HepG2 (cell line): ENCODE measurements at regions not wholly inside any gene's neighbourhood (a gene's known extent, or its start where the extent isn't known, plus 50 kb on each side); places are given as distances from the start of the nearest gene placed in this dataset.

Source experiments
- ATAC-seq: fragments of 200-7000 bp; cut with Tn5 transposase; 3 replicates; pipeline ENCODE4 v1.9.1; 2020; ENCODE audit warnings: mild to moderate bottlenecking, moderate library complexity
- BruUV-seq: library from RNA; stranded (reverse); fragments of 400-500 nt; replicated peaks from 2 replicates; lab custom pipeline; 2021; lab: Mats Ljungman, UMichigan
- CTCF ChIA-PET: fragments of 300-600 bp; formaldehyde crosslinking; extraction: SDS; loops from one replicate; lab custom pipeline; 2021; ENCODE audit warnings: low total read pairs, inconsistent platforms, low intra/inter-chr PET ratio; lab: Yijun Ruan, JAX
- POLR2A ChIA-PET: fragments of 350-600 bp; sonication (Branson Sonifier 250); formaldehyde crosslinking; loops from one replicate; lab custom pipeline; 2020; ENCODE audit warnings: antibody characterized with exemption, inconsistent platforms; lab: Yijun Ruan, JAX
- DNase-seq: peaks from one replicate; pipeline ENCODE4 v3.0.0-alpha.2; 2015; ENCODE audit warnings: low spot score
- FAIRE-seq: peaks from 3 replicates; lab custom pipeline; 2011; peaks lifted over from hg19 to GRCh38; lab: Jason Lieb, UNC
- H2AFZ ChIP-seq: one replicate; pipeline ENCODE4 v1.6.1; 2011; ENCODE audit warnings: low read length, inconsistent platforms
- H3K27ac ChIP-seq: fragments of 300-600 bp; 3 replicates; pipeline ENCODE4 v1.8.0; 2011; ENCODE audit warnings: mixed run types, mild to moderate bottlenecking, mixed read lengths, low read length, inconsistent platforms; ENCODE audit not compliant: insufficient read depth; ENCODE audit errors: extremely low read length
- H3K27me3 ChIP-seq, 2 experiments: fragments of 200-600 bp in 1 of 2; 2 replicates in 1 of 2; 3 replicates in 1 of 2; pipeline versions ENCODE4 v1.6.0 to v1.8.0; 2011; ENCODE audit warnings: low read length in 2 of 2, mild to moderate bottlenecking in 2 of 2, moderate library complexity in 2 of 2, inconsistent platforms in 1 of 2; ENCODE audit not compliant: insufficient read depth in 2 of 2, control insufficient read depth in 1 of 2
- H3K36me3 ChIP-seq, 2 experiments: fragments of 200-600 bp in 1 of 2; replicated peaks in 1 of 2; 2 replicates in 1 of 2; 3 replicates in 1 of 2; pipeline versions ENCODE4 v1.5.1 to v1.8.0; 2011; ENCODE audit warnings: low read length in 2 of 2, inconsistent platforms in 1 of 2; ENCODE audit not compliant: insufficient read depth in 2 of 2, control insufficient read depth in 1 of 2
- H3K4me1 ChIP-seq: 2 replicates; pipeline ENCODE4 v1.5.1; 2012; ENCODE audit warnings: low read length, inconsistent platforms; ENCODE audit not compliant: insufficient read depth
- H3K4me2 ChIP-seq: 2 replicates; pipeline ENCODE4 v1.6.0; 2011; ENCODE audit warnings: low read depth, low read length, inconsistent platforms
- H3K4me3 ChIP-seq, 3 experiments: fragments of 200-600 bp in 1 of 3; sonication (generic), shearing (Covaris generic) in 1 of 3; replicated peaks in 1 of 3; 2 replicates each; pipeline ENCODE4 v1.5.1; 2011 to 2016; ENCODE audit warnings: low read length in 3 of 3, inconsistent platforms in 2 of 3, low read depth in 2 of 3, mild to moderate bottlenecking in 2 of 3, control low read depth in 1 of 3, mixed read lengths in 1 of 3; ENCODE audit not compliant: insufficient read depth in 1 of 3
- H3K79me2 ChIP-seq: one replicate; pipeline ENCODE4 v1.6.1; 2011; ENCODE audit warnings: low read length, inconsistent platforms; ENCODE audit not compliant: insufficient read depth
- H3K9ac ChIP-seq: 2 replicates; pipeline ENCODE4 v1.6.0; 2011; ENCODE audit warnings: mild to moderate bottlenecking, low read depth, low read length, inconsistent platforms; ENCODE audit not compliant: insufficient read depth
- H3K9me3 ChIP-seq: 2 replicates; pipeline ENCODE4 v1.5.1; 2012; ENCODE audit warnings: mild to moderate bottlenecking, low read length
- H4K20me1 ChIP-seq: 2 replicates; pipeline ENCODE4 v1.6.0; 2011; ENCODE audit warnings: inconsistent platforms, mild to moderate bottlenecking, low read length, moderate library complexity; ENCODE audit not compliant: insufficient read depth
- BRCA1 ChIP-seq: sonication (generic); formaldehyde crosslinking; IDR thresholded peaks from 2 replicates; pipeline ENCODE4 v1.4.0; 2020; ENCODE audit warnings: missing genetic modification reagents
- CEBPG ChIP-seq: IDR thresholded peaks from 2 replicates; pipeline ENCODE4 v1.6.1; 2016
- ELF1 ChIP-seq: sonication (generic); formaldehyde crosslinking; IDR thresholded peaks from 2 replicates; pipeline ENCODE4 v1.4.0; 2020; ENCODE audit warnings: missing genetic modification reagents
- HBP1 ChIP-seq: IDR thresholded peaks from 2 replicates; pipeline ENCODE4 v1.6.1; 2016; ENCODE audit warnings: low read depth, control low read depth
- MED8 ChIP-seq: sonication (generic); formaldehyde crosslinking; IDR thresholded peaks from 2 replicates; pipeline ENCODE4 v1.8.1; 2023; ENCODE audit warnings: mild to moderate bottlenecking, missing genetic modification reagents; ENCODE audit not compliant: insufficient replicate concordance
- SIN3B ChIP-seq: fragments of 150-350 bp; IDR thresholded peaks from 2 replicates; pipeline ENCODE4 v1.6.1; 2014; ENCODE audit warnings: low read length
- SMYD3 ChIP-seq: sonication (generic); formaldehyde crosslinking; IDR thresholded peaks from 2 replicates; pipeline ENCODE4 v1.8.1; 2023; ENCODE audit warnings: mild to moderate bottlenecking, missing genetic modification reagents
- STAT5B ChIP-seq: sonication (generic); formaldehyde crosslinking; IDR thresholded peaks from 2 replicates; pipeline ENCODE4 v1.4.0; 2020; ENCODE audit warnings: missing genetic modification reagents
- THAP8 ChIP-seq: sonication (generic); formaldehyde crosslinking; IDR thresholded peaks from 2 replicates; pipeline ENCODE4 v1.5.1; 2020; ENCODE audit warnings: missing genetic modification reagents, mild to moderate bottlenecking, borderline replicate concordance
- ZNF138 ChIP-seq: sonication (generic); formaldehyde crosslinking; IDR thresholded peaks from 2 replicates; pipeline ENCODE4 v1.5.0; 2020; ENCODE audit warnings: mild to moderate bottlenecking, low read depth, missing genetic modification reagents
- ZNF205 ChIP-seq: IDR thresholded peaks from 2 replicates; pipeline ENCODE4 v1.6.1; 2018; ENCODE audit warnings: missing biosample characterization, missing genetic modification reagents
- ZNF326 ChIP-seq: sonication (generic); formaldehyde crosslinking; IDR thresholded peaks from 2 replicates; pipeline ENCODE4 v1.4.0; 2020; ENCODE audit warnings: missing genetic modification reagents, borderline replicate concordance
- ZNF44 ChIP-seq: sonication (generic); formaldehyde crosslinking; IDR thresholded peaks from 2 replicates; pipeline ENCODE4 v1.5.1; 2020; ENCODE audit warnings: mild to moderate bottlenecking, missing genetic modification reagents
- WGBS: methylation state at CpG from one replicate; pipeline ENCODE4 v1.1.6; 2017; ENCODE audit warnings: low lambda C conversion rate; 5-methylcytosine and 5-hydroxymethylcytosine counted together
- in situ Hi-C: cut with HindIII; loops from 2 replicates; pipeline ENCODE4 v1.10.0; 2017; ENCODE audit warnings: low pct_unique_long_range_greater_than_20kb; ENCODE audit not compliant: extremely low pct_ligation_motif_present
- intact Hi-C: fragments of 100-400 bp; cut with micrococcal nuclease; formaldehyde crosslinking; loops from one replicate; pipeline ENCODE4 v1.10.0; 2022; ENCODE audit not compliant: unreplicated experiment
- TF ChIP-seq, protein P1 (sequence below): sonication (generic); formaldehyde crosslinking; IDR thresholded peaks from 2 replicates; pipeline ENCODE4 v1.8.0; 2022; ENCODE audit warnings: mild to moderate bottlenecking, missing genetic modification reagents, moderate library complexity
- TF ChIP-seq, protein P2 (sequence below): sonication (generic); IDR thresholded peaks from 2 replicates; pipeline ENCODE4 v1.6.1; 2016; ENCODE audit warnings: low read depth, borderline replicate concordance
- TF ChIP-seq, protein P3 (sequence below): sonication (generic); formaldehyde crosslinking; IDR thresholded peaks from 2 replicates; pipeline ENCODE4 v1.4.0; 2020; ENCODE audit warnings: missing genetic modification reagents, borderline replicate concordance

- TF ChIP-seq, protein P1, sequence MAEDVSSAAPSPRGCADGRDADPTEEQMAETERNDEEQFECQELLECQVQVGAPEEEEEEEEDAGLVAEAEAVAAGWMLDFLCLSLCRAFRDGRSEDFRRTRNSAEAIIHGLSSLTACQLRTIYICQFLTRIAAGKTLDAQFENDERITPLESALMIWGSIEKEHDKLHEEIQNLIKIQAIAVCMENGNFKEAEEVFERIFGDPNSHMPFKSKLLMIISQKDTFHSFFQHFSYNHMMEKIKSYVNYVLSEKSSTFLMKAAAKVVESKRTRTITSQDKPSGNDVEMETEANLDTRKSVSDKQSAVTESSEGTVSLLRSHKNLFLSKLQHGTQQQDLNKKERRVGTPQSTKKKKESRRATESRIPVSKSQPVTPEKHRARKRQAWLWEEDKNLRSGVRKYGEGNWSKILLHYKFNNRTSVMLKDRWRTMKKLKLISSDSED (CRISPR knock-in tag): no peak
- no peak for TF ChIP-seq ZNF44 (CRISPR knock-in tag)
- TF ChIP-seq SMYD3 (CRISPR knock-in tag): no peak
- TF ChIP-seq CEBPG (CRISPR knock-in tag): no peak
- no peak for TF ChIP-seq STAT5B (CRISPR knock-in tag)
Observed at GRCh38 chr4:151983854-151984253, 223.0 kb upstream of the GATB start (continued).

DNA sequence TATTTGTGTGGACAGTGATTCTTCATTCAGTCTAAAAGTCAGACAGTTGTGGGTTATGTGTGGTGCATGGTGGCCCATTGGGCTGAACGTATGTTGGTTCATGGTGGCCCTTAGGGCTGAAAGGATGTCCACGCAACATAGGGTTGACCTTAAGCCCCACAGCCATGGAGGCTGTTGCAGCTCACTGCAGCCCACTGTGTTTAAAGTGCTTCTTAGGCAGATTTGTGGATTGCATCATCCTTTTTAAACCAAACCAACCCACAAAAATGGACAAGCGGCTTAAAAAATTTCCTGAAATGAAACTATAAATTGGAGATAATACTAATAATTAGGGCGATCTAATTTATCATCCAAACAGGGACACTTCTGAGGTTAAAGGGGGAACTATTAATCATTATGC is 219.0 kb upstream of the GATB start:
- H3K79me2 ChIP-seq: no peaks in the 10 kb centered on the region
- ChIA-PET POLR2A (no interaction called here), CTCF (no interaction called here)
- H3K9me3 ChIP-seq: peaks cover 19% of the 10 kb centered on the region
- no peak overlapping the region for H3K9ac ChIP-seq
- intact Hi-C loops (no loop called here), in situ Hi-C loops (no loop called here)
- H3K4me2 ChIP-seq: no peak overlapping the region
- no peak for ATAC-seq
- H4K20me1 ChIP-seq: no peaks in the 10 kb centered on the region
- TF ChIP-seq ZNF326 (CRISPR knock-in tag) (no peak), BRCA1 (no peak), SIN3B (no peak), HBP1 (CRISPR knock-in tag) (no peak), ZNF205 (CRISPR knock-in tag) (no peak), ZNF138 (CRISPR knock-in tag) (no peak), ELF1 (CRISPR knock-in tag) (no peak), MED8 (CRISPR knock-in tag) (no peak), THAP8 (CRISPR knock-in tag) (no peak)
- TF ChIP-seq, protein P2, sequence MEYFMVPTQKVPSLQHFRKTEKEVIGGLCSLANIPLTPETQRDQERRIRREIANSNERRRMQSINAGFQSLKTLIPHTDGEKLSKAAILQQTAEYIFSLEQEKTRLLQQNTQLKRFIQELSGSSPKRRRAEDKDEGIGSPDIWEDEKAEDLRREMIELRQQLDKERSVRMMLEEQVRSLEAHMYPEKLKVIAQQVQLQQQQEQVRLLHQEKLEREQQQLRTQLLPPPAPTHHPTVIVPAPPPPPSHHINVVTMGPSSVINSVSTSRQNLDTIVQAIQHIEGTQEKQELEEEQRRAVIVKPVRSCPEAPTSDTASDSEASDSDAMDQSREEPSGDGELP: no peak
- TF ChIP-seq, protein P3, sequence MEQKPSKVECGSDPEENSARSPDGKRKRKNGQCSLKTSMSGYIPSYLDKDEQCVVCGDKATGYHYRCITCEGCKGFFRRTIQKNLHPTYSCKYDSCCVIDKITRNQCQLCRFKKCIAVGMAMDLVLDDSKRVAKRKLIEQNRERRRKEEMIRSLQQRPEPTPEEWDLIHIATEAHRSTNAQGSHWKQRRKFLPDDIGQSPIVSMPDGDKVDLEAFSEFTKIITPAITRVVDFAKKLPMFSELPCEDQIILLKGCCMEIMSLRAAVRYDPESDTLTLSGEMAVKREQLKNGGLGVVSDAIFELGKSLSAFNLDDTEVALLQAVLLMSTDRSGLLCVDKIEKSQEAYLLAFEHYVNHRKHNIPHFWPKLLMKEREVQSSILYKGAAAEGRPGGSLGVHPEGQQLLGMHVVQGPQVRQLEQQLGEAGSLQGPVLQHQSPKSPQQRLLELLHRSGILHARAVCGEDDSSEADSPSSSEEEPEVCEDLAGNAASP (CRISPR knock-in tag): no peak
- 28% methylated on average over 4 of the region's 4 CpGs for WGBS
- H3K27me3 ChIP-seq: no peaks in the 10 kb centered on the region
- no peaks in the 10 kb centered on the region for H3K4me1 ChIP-seq
- BruUV-seq: no TSS peak
- H3K36me3 ChIP-seq: no peaks in the 10 kb centered on the region
- DNase-seq: no peak
- FAIRE-seq: no peak
- H3K4me3 ChIP-seq: no peak overlapping the region
- no peak overlapping the region for H3K27ac ChIP-seq
- no peak overlapping the region for H2AFZ ChIP-seq
